HG02759 (cell line): ENCODE measurements at regions not wholly inside any gene's neighbourhood (a gene's known extent, or its start where the extent isn't known, plus 50 kb on each side); places are given as distances from the start of the nearest gene placed in this dataset.
"Not testable (repeated sequence)": the region's sequence is repeated elsewhere in the genome, so short reads cannot be mapped to it uniquely, and the experiment has no call there.

Experiments
- ATAC-seq: cut with Tn5 transposase; IDR thresholded peaks from one replicate; pipeline ENCODE4 v1.9.1; 2021; ENCODE audit warnings: mild to moderate bottlenecking, moderate library complexity; ENCODE audit not compliant: unreplicated experiment

- ATAC-seq, result no peak
These were observed 96.9 kb upstream of the CASK start for GRCh38 chrX:42020225-42020624.

- no peak for ATAC-seq
These were observed 94.6 kb upstream of the CASK start for GRCh38 chrX:42017971-42018370.

- no peak for ATAC-seq
These were observed 77.5 kb upstream of the CASK start for GRCh38 chrX:42000836-42001235.

- no peak for ATAC-seq
These were observed 61.3 kb upstream of the CASK start for GRCh38 chrX:41984628-41985027.

GRCh38 chrX:41982953-41983352 lies 59.6 kb upstream of the CASK start:
- no peak for ATAC-seq

- ATAC-seq, result no peak
These were observed 58.2 kb upstream of the CASK start for GRCh38 chrX:41981481-41982013.

- not testable (repeated sequence) for ATAC-seq
These were observed 51.3 kb upstream of the CASK start for GRCh38 chrX:41974677-41975076.

- no peak for ATAC-seq
These were observed 49.9 kb upstream of the CASK start for GRCh38 chrX:41973208-41973607.
